ENCODE measurements at regions not wholly inside any gene's neighbourhood (a gene's known extent, or its start where the extent isn't known, plus 50 kb on each side); places are given as distances from the start of the nearest gene placed in this dataset.

DNA sequence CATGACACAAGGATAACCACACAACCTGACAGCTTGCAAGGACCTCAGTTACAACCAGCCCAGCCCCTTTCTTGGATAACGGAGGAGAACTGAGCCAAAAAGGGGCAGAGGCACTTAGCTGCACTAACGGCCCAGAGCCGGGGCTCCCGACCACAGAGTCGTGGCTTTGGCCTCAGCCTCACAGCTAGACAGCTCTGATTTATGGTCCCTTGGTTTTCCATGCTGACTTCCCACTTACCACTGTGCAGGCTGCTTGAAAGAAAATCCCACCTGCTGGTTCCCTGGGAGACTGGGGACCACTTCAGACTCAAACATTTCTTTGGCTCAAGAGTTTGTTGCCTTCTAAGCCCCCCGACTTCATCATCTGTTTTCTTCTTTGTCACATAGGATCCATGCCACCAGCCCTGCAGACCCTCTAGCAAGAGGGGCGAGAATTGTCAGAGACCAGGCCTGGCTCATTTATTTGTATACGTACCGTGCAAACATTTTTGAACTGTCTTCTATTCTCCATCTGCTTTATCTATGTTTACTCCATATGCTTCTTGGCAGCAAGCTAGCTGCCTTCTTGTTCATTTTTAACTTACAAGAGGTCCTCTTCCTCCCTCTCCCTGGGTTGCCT lies 352.6 kb upstream of the MYT1L start:
- Histone ChIP-seq H3K4me1 (ENCODE audit: control insufficient read depth in 1 of 2, extremely low read depth in 1 of 2, insufficient read depth in 2 of 2, low read length in 2 of 2) (peaks cover 51 to 65% of the 10 kb centered on the region in 2 experiments), H3K36me3 (ENCODE audit: control insufficient read depth in 2 of 2, extremely low read depth in 1 of 2, insufficient read depth in 1 of 2, low read length in 1 of 2) (no peaks in the 10 kb centered on the region), H3K9me3 (no peaks in the 10 kb centered on the region), H3K27ac (ENCODE audit: low read length) (no peak overlapping the region), H3K27me3 (replicated peaks in 1 of 2; ENCODE audit: control insufficient read depth in 2 of 2, extremely low read depth in 1 of 2, insufficient read depth in 2 of 2, low read length in 1 of 2) (peaks cover 0 to 14% of the 10 kb centered on the region in 2 experiments), H3K4me3 (ENCODE audit: control insufficient read depth in 1 of 2, extremely low read depth in 1 of 2, low read length in 1 of 2) (peak overlapping the region in 1 of 2 donors; percentile 25)
- DNase-seq (no peak), ATAC-seq (replicated peaks in 1 of 4) (no peak)
- no peaks in the 10 kb centered on the region for H3K9me3 Mint-ChIP-seq
- peaks cover 39 to 61% (median 60%) of the 10 kb centered on the region in 3 donors for H3K4me1 Mint-ChIP-seq
- no peak overlapping the region for H3K27ac Mint-ChIP-seq
- H3K4me3 Mint-ChIP-seq = peak overlapping the region in 1 of 3 donors; percentile 59
- ChIA-PET POLR2A (no interaction called here), CTCF (no interaction called here)
- WGBS (ENCODE audit: insufficient coverage) = 84% methylated on average over 9 of the region's 9 CpGs
- H3K36me3 Mint-ChIP-seq = no peaks in the 10 kb centered on the region
- H3K27me3 Mint-ChIP-seq = peaks cover 0 to 13% of the 10 kb centered on the region in 2 donors

DNA sequence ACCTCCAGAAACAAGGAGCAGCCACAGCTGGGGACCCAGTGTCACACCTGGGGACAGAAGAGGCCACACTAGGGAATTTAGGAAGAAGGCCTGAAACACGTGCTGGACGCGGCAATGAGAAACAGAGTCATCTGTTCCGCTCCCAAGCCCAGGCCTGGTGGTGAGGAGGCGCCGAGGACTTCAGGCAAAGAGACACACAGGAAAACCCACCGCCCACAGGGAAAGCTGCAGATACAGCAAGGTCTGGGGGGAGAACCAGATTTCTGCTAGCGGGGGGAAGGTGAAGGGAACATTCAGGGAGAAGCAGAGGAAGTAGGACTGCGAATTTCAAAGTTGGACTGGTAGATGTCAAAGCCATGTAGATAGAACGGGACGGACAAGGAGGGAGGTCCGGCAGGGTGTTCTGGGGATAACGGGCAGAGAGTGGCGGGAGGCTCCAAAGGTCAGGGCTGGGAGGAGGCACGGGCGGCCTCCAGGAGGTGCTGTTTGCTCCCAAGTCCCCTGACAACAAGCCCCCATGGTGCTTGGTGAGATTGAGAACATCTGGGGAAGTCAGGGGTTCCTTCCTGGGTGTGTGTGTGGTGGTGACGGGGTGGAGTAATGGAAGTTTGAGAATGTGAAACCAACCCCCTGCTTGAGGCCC lies 351.7 kb upstream of the MYT1L start:
- Mint-ChIP-seq H3K36me3 (no peaks in the 10 kb centered on the region), H3K27me3 (peaks cover 0 to 13% of the 10 kb centered on the region in 2 donors), H3K4me3 (peak overlapping the region in 1 of 3 donors; percentile 59), H3K27ac (peak overlapping the region in 1 of 2 donors; percentile 10), H3K9me3 (no peaks in the 10 kb centered on the region), H3K4me1 (peaks cover 31 to 54% (median 51%) of the 10 kb centered on the region in 3 donors)
- no peak overlapping the region for H3K27ac ChIP-seq (ENCODE audit: low read length)
- no peaks in the 10 kb centered on the region for H3K36me3 ChIP-seq (ENCODE audit: control insufficient read depth in 2 of 2, extremely low read depth in 1 of 2, insufficient read depth in 1 of 2, low read length in 1 of 2)
- peaks cover 44 to 56% of the 10 kb centered on the region in 2 experiments for H3K4me1 ChIP-seq (ENCODE audit: control insufficient read depth in 1 of 2, extremely low read depth in 1 of 2, insufficient read depth in 2 of 2, low read length in 2 of 2)
- no peaks in the 10 kb centered on the region for H3K9me3 ChIP-seq
- POLR2A ChIA-PET = no interaction called here
- H3K4me3 ChIP-seq (ENCODE audit: control insufficient read depth in 1 of 2, extremely low read depth in 1 of 2, low read length in 1 of 2) = no peak overlapping the region
- 91% methylated on average over 13 of the region's 17 CpGs for WGBS (ENCODE audit: insufficient coverage)
- CTCF ChIA-PET = no interaction called here
- ATAC-seq (replicated peaks in 1 of 4) (no peak), DNase-seq (no peak)
- peaks cover 0 to 14% of the 10 kb centered on the region in 2 experiments for H3K27me3 ChIP-seq (replicated peaks in 1 of 2; ENCODE audit: control insufficient read depth in 2 of 2, extremely low read depth in 1 of 2, insufficient read depth in 2 of 2, low read length in 1 of 2)

DNA sequence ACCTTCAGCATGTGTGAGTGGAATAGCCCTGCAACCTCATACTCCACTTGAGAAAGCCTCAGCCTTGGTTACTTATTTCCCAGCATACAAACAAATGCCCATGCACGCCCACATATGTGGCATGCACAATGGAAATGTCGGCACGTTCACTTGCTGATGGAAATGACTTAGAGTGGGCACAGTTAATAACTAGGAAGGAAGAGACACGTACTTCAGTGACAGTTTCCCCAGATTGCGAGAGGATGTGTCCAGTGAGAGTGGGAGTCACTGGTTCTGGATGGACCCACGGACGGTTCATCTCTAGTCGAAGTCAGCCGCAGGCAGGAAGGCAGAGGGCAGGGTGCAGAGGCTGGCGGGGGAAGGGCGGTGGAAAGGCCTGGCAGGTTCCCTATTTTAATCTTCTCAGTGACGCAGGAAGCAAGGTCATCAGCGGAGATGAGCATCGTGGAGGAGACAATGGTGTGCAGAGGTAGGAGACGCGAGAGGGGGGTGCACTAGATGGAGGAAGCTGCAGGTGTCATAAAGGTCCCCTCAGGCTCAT lies 350.7 kb upstream of the MYT1L start:
- peaks cover 30 to 51% (median 47%) of the 10 kb centered on the region in 3 donors for H3K4me1 Mint-ChIP-seq
- POLR2A ChIA-PET = no interaction called here
- Histone ChIP-seq H3K36me3 (ENCODE audit: control insufficient read depth in 2 of 2, extremely low read depth in 1 of 2, insufficient read depth in 1 of 2, low read length in 1 of 2) (no peaks in the 10 kb centered on the region), H3K9me3 (no peaks in the 10 kb centered on the region), H3K27ac (ENCODE audit: low read length) (no peak overlapping the region), H3K4me1 (ENCODE audit: control insufficient read depth in 1 of 2, extremely low read depth in 1 of 2, insufficient read depth in 2 of 2, low read length in 2 of 2) (peaks cover 36 to 48% of the 10 kb centered on the region in 2 experiments), H3K27me3 (replicated peaks in 1 of 2; ENCODE audit: control insufficient read depth in 2 of 2, extremely low read depth in 1 of 2, insufficient read depth in 2 of 2, low read length in 1 of 2) (peaks cover 0 to 14% of the 10 kb centered on the region in 2 experiments), H3K4me3 (ENCODE audit: control insufficient read depth in 1 of 2, extremely low read depth in 1 of 2, low read length in 1 of 2) (no peak overlapping the region)
- H3K27me3 Mint-ChIP-seq = peaks cover 0 to 13% of the 10 kb centered on the region in 2 donors
- no peaks in the 10 kb centered on the region for H3K36me3 Mint-ChIP-seq
- WGBS (ENCODE audit: insufficient coverage) = 25% methylated on average over 13 of the region's 16 CpGs
- DNase-seq (peak in 12 of 35 experiments; percentile 5 to 35 (median 17)), ATAC-seq (replicated peaks in 1 of 4) (peak; percentile 35 to 87 (median 47))
- CTCF ChIA-PET = no interaction called here
- H3K27ac Mint-ChIP-seq = peak overlapping the region in 1 of 2 donors; percentile 65
- H3K9me3 Mint-ChIP-seq = peaks cover 0 to 4% (median 0%) of the 10 kb centered on the region in 3 donors
- peak overlapping the region in 2 of 3 donors; percentile 50 to 59 for H3K4me3 Mint-ChIP-seq

- ChIA-PET CTCF (no interaction called here), POLR2A (no interaction called here)
- no peak overlapping the region for H3K27ac ChIP-seq (ENCODE audit: low read length)
- peaks cover 29 to 41% of the 10 kb centered on the region in 2 experiments for H3K4me1 ChIP-seq (ENCODE audit: control insufficient read depth in 1 of 2, extremely low read depth in 1 of 2, insufficient read depth in 2 of 2, low read length in 2 of 2)
- no peaks in the 10 kb centered on the region for H3K36me3 ChIP-seq (ENCODE audit: control insufficient read depth in 2 of 2, extremely low read depth in 1 of 2, insufficient read depth in 1 of 2, low read length in 1 of 2)
- no peaks in the 10 kb centered on the region for H3K9me3 ChIP-seq
- H3K27me3 Mint-ChIP-seq = peaks cover 0 to 13% of the 10 kb centered on the region in 2 donors
- WGBS (ENCODE audit: insufficient coverage) = no CpG with 5 or more reads among the region's 4 CpGs
- no peaks in the 10 kb centered on the region for H3K36me3 Mint-ChIP-seq
- H3K9me3 Mint-ChIP-seq = peaks cover 0 to 4% (median 0%) of the 10 kb centered on the region in 3 donors
- no peak overlapping the region for H3K27ac Mint-ChIP-seq
- H3K4me1 Mint-ChIP-seq = peaks cover 24 to 44% (median 42%) of the 10 kb centered on the region in 3 donors
- H3K4me3 Mint-ChIP-seq = no peak overlapping the region
- H3K4me3 ChIP-seq (ENCODE audit: control insufficient read depth in 1 of 2, extremely low read depth in 1 of 2, low read length in 1 of 2) = no peak overlapping the region
- peaks cover 0 to 14% of the 10 kb centered on the region in 2 experiments for H3K27me3 ChIP-seq (replicated peaks in 1 of 2; ENCODE audit: control insufficient read depth in 2 of 2, extremely low read depth in 1 of 2, insufficient read depth in 2 of 2, low read length in 1 of 2)
- no peak for ATAC-seq (replicated peaks in 1 of 4)
- no peak for DNase-seq
These were observed 350.0 kb upstream of the MYT1L start for GRCh38 chr2:2681085-2681484.

DNA sequence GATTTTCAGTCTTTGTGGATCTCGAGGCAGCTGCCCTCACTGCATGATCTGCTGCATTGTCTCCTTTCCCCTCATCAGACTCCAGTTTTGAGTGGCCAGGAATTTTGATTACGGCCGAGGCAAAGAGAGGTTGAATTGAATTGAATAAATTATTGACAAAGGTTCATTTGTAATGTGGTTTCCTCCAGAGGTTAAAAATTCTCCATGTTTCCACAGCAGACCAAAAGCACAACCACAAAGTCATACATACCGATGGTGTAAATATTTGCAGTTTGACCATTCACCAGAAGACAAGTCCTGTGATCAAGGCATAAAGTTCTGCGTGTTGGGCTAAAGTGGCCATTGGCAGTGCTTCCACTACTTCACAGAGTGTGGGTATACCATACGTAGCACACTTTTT lies 343.8 kb upstream of the MYT1L start:
- Histone ChIP-seq H3K4me1 (ENCODE audit: control insufficient read depth in 1 of 2, extremely low read depth in 1 of 2, insufficient read depth in 2 of 2, low read length in 2 of 2) (no peaks in the 10 kb centered on the region), H3K27me3 (replicated peaks in 1 of 2; ENCODE audit: control insufficient read depth in 2 of 2, extremely low read depth in 1 of 2, insufficient read depth in 2 of 2, low read length in 1 of 2) (no peaks in the 10 kb centered on the region), H3K4me3 (ENCODE audit: control insufficient read depth in 1 of 2, extremely low read depth in 1 of 2, low read length in 1 of 2) (no peak overlapping the region), H3K27ac (ENCODE audit: low read length) (no peak overlapping the region), H3K9me3 (no peaks in the 10 kb centered on the region), H3K36me3 (ENCODE audit: control insufficient read depth in 2 of 2, extremely low read depth in 1 of 2, insufficient read depth in 1 of 2, low read length in 1 of 2) (no peaks in the 10 kb centered on the region)
- Mint-ChIP-seq H3K4me3 (no peak overlapping the region), H3K4me1 (no peaks in the 10 kb centered on the region), H3K9me3 (peaks cover 0 to 4% (median 0%) of the 10 kb centered on the region in 3 donors), H3K27me3 (no peaks in the 10 kb centered on the region), H3K36me3 (no peaks in the 10 kb centered on the region), H3K27ac (no peak overlapping the region)
- CTCF ChIA-PET = no interaction called here
- 83% methylated on average over 1 of the region's 6 CpGs for WGBS (ENCODE audit: insufficient coverage)
- POLR2A ChIA-PET = no interaction called here
- ATAC-seq (replicated peaks in 1 of 4) = no peak
- DNase-seq = no peak

GRCh38 chr2:2673406-2673805 lies 342.3 kb upstream of the MYT1L start:
- Mint-ChIP-seq H3K27me3 (no peaks in the 10 kb centered on the region), H3K27ac (no peak overlapping the region), H3K36me3 (no peaks in the 10 kb centered on the region), H3K4me1 (no peaks in the 10 kb centered on the region), H3K9me3 (peaks cover 0 to 4% (median 0%) of the 10 kb centered on the region in 3 donors), H3K4me3 (no peak overlapping the region)
- Histone ChIP-seq H3K36me3 (ENCODE audit: control insufficient read depth in 2 of 2, extremely low read depth in 1 of 2, insufficient read depth in 1 of 2, low read length in 1 of 2) (no peaks in the 10 kb centered on the region), H3K27me3 (replicated peaks in 1 of 2; ENCODE audit: control insufficient read depth in 2 of 2, extremely low read depth in 1 of 2, insufficient read depth in 2 of 2, low read length in 1 of 2) (peaks cover 0 to 4% of the 10 kb centered on the region in 2 experiments), H3K9me3 (no peaks in the 10 kb centered on the region), H3K4me1 (ENCODE audit: control insufficient read depth in 1 of 2, extremely low read depth in 1 of 2, insufficient read depth in 2 of 2, low read length in 2 of 2) (no peaks in the 10 kb centered on the region), H3K4me3 (ENCODE audit: control insufficient read depth in 1 of 2, extremely low read depth in 1 of 2, low read length in 1 of 2) (no peak overlapping the region), H3K27ac (ENCODE audit: low read length) (no peak overlapping the region)
- DNase-seq (no peak), ATAC-seq (replicated peaks in 1 of 4) (no peak)
- CTCF ChIA-PET = interaction anchor here in 1 of 2 donors (0.5 kb wide), 1 partner anchor 691 kb away, joined by 5 read pairs; no protein-coding TSS in a partner anchor
- 74% methylated on average over 3 of the region's 3 CpGs for WGBS (ENCODE audit: insufficient coverage)
- POLR2A ChIA-PET = no interaction called here

Measured in T-cell (primary cell).